Esophagus (tissue), 2 donors: ENCODE measurements at regions not wholly inside any gene's neighbourhood (a gene's known extent, or its start where the extent isn't known, plus 50 kb on each side); places are given as distances from the start of the nearest gene placed in this dataset.
"Not testable (repeated sequence)": the region's sequence is repeated elsewhere in the genome, so short reads cannot be mapped to it uniquely, and the experiment has no call there.

Experiments used
- H3K27ac ChIP-seq, 2 donors: one replicate each; pipeline ENCODE4 v1.5.1; 2013; ENCODE audit warnings: low read depth in 2 of 2, mild to moderate bottlenecking in 2 of 2, inconsistent platforms in 1 of 2, low read length in 1 of 2, moderate library complexity in 1 of 2
- H3K27me3 ChIP-seq, 2 donors: one replicate each; pipeline ENCODE4 v1.6.1; 2013; ENCODE audit warnings: low read length in 2 of 2, control low read depth in 1 of 2, mild to moderate bottlenecking in 1 of 2; ENCODE audit not compliant: insufficient read depth in 2 of 2, control insufficient read depth in 1 of 2
- H3K36me3 ChIP-seq, 2 donors: one replicate each; pipeline ENCODE4 v1.6.1; 2013; ENCODE audit warnings: low read length in 1 of 2; ENCODE audit not compliant: control insufficient read depth in 2 of 2, insufficient read depth in 2 of 2
- H3K4me1 ChIP-seq, 2 donors: one replicate each; pipeline ENCODE4 v1.6.1; 2013; ENCODE audit warnings: low read length in 1 of 2; ENCODE audit not compliant: control insufficient read depth in 2 of 2, insufficient read depth in 2 of 2
- H3K4me3 ChIP-seq, 2 donors: one replicate each; pipeline ENCODE4 v1.5.1; 2013; ENCODE audit warnings: low read length in 2 of 2, mild to moderate bottlenecking in 2 of 2, low read depth in 1 of 2, moderate library complexity in 1 of 2
- H3K9me3 ChIP-seq, 2 donors: one replicate each; pipeline ENCODE4 v1.6.1; 2013; ENCODE audit warnings: mild to moderate bottlenecking in 2 of 2, low read depth in 1 of 2, low read length in 1 of 2, moderate library complexity in 1 of 2; ENCODE audit not compliant: control insufficient read depth in 2 of 2, insufficient read depth in 1 of 2
- WGBS, 2 donors: extraction: QIAGEN DNeasy Blood & Tissue Kit; methylation state at CpG; one replicate each; pipeline ENCODE4 v1.1.7; 2013; 5-methylcytosine and 5-hydroxymethylcytosine counted together
- donor health status: healthy with polysubstance abuse.
- donor health status: Bipolar disorder and iron deficiency.

DNA sequence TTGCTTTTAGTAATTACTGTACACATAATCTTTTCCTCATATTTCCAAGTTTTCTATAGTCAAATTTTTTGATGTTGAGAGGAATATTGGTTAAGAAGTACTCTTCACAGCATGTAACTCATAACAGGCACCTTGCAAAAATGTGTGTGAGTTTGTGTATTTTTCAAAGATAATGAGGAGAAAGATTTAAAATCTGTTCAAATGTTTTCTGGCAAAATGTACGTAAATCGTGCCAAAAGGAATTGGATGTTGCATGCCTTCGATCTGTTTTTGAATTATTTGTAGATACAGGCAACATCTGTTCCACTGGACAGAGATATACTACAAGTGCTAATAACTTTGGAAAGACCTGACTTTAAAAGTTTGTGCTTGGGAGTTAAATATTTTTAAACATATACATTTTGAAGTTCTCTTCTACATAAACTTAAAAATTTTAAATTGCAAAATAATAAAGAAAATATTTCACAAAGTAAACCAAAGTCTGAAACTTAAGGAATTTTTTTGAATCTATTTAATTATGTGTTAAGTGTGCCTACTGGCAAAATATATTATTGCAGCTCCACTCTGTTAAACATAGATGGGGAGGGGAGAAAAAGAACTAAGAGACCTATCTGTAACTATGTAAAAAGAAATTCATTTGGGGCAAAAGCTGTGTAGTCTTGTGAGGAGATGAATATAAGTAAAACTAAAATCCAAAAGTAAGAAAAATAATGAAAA is 133.5 kb upstream of the UBE2E3 start:
- H3K4me3 ChIP-seq: no peak overlapping the region
- H3K9me3 ChIP-seq: no peaks in the 10 kb centered on the region
- 58 to 70% methylated on average over 3 of the region's 3 CpGs for WGBS, 2 donors
- H3K4me1 ChIP-seq: no peaks in the 10 kb centered on the region
- H3K27me3 ChIP-seq: no peaks in the 10 kb centered on the region
- no peak overlapping the region for H3K27ac ChIP-seq
- no peaks in the 10 kb centered on the region for H3K36me3 ChIP-seq

DNA sequence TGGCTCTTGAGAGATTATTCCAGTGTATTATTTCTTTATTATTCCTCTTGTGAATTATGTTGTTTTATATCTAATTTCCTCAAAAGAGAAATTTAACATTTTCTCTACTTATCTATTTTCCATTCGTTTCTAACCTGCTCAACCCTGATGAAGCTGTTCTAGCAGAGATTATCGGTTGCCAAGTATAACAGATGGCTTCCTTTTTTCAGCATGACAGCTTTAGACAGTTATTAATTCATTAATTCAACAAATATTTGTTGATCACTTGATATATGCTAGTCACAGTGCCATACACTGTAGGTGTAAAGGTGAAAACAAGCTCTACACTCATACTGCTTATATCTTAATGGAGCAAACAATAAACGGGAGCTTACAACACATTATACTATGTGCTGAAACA is 137.9 kb upstream of the UBE2E3 start:
- 56 to 71% methylated on average over 3 of the region's 3 CpGs for WGBS, 2 donors
- no peaks in the 10 kb centered on the region for H3K36me3 ChIP-seq
- H3K4me1 ChIP-seq: no peaks in the 10 kb centered on the region
- H3K27me3 ChIP-seq: no peaks in the 10 kb centered on the region
- H3K4me3 ChIP-seq: no peak overlapping the region
- H3K27ac ChIP-seq: no peak overlapping the region
- H3K9me3 ChIP-seq: no peaks in the 10 kb centered on the region

DNA sequence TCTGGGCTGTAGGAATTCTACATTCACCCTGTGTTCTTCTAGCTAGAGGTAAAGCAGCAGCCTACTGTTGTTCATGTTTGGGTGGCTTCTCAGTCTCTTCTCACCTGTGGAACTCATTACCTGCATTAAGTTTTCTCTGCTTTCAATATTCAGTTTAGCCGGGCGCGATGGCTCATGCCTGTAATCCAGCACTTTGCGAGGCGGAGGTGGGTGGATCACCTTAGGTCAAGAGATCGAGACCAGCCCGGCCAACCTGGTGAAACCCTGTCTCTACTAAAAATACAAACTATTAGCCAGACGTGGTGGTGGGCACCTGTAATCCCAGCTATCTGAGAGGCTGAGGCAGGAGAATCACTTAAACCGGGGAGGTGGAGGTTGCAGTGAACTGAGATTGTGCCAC is 139.8 kb upstream of the UBE2E3 start:
- 92 to 95% methylated on average over 9 of the region's 9 CpGs for WGBS, 2 donors
- no peak overlapping the region for H3K4me3 ChIP-seq
- no peak overlapping the region for H3K27ac ChIP-seq
- no peaks in the 10 kb centered on the region for H3K4me1 ChIP-seq
- no peaks in the 10 kb centered on the region for H3K36me3 ChIP-seq
- no peaks in the 10 kb centered on the region for H3K27me3 ChIP-seq
- no peaks in the 10 kb centered on the region for H3K9me3 ChIP-seq

DNA sequence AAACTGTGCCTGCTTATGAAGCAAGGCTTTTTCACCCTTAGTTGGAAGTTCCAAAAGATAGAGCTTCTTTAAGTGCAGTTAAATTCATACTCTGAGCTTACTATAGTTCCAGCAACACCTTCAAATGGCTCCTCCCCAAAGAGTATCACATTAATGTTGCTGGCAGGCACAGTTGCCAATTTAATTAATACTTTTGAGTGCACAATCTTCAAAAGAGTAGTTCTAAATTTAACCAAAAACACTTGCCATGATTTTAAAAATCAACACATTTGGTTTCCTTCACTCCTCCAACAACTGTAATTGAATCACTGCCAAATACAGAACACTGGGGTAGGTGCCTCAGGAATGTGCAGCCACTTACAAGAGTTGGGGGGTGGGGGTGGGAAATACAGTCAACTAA is 150.6 kb upstream of the UBE2E3 start:
- Histone ChIP-seq H3K9me3 (no peaks in the 10 kb centered on the region), H3K27me3 (no peaks in the 10 kb centered on the region), H3K36me3 (no peaks in the 10 kb centered on the region), H3K27ac (no peak overlapping the region), H3K4me3 (no peak overlapping the region), H3K4me1 (no peaks in the 10 kb centered on the region)

DNA sequence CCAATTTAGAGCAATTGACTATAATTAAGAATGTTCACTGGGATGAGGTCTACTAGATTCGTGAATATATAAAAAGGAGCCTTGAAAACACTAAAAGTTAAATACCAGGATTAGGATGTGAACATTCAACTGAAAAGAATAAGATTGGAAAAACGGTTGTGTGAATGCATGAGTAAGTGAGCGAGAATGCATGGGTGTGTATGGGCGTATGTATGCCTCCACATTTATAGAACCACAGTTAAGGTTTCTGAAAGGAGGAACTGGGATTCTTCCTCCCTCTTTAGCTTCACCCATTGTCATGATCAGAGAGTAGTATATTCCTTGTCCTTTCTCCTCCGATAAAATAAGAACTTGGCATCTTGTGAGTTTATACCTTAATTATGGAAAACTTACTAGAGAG is 151.1 kb upstream of the UBE2E3 start:
- no peak overlapping the region for H3K4me3 ChIP-seq
- WGBS, 2 donors: 62 to 74% methylated on average over 5 of the region's 5 CpGs
- no peaks in the 10 kb centered on the region for H3K27me3 ChIP-seq
- H3K9me3 ChIP-seq: no peaks in the 10 kb centered on the region
- no peaks in the 10 kb centered on the region for H3K36me3 ChIP-seq
- no peak overlapping the region for H3K27ac ChIP-seq
- H3K4me1 ChIP-seq: no peaks in the 10 kb centered on the region

DNA sequence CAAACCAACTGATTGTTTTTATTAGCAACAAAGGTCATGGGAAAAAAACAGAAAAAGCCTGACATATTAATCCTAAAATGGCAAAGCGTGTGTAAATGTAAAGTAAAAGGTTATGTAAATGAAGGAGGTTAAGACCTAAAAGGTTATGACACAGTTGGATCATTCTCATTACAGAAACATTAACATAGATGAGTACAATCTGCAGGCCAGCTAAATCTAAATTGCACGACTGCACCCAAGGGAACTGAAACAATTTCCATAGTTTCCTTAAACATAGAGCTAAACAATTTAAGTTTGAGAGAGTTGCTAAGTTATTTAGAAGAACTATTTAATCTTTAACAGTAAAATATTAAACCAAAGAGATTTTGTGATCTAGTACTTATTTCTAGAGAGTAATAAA is 151.6 kb upstream of the UBE2E3 start:
- Histone ChIP-seq H3K27ac (no peak overlapping the region), H3K4me1 (no peaks in the 10 kb centered on the region), H3K4me3 (no peak overlapping the region), H3K9me3 (no peaks in the 10 kb centered on the region), H3K36me3 (no peaks in the 10 kb centered on the region), H3K27me3 (no peaks in the 10 kb centered on the region)
- 78 to 80% methylated on average over 2 of the region's 2 CpGs for WGBS, 2 donors

DNA sequence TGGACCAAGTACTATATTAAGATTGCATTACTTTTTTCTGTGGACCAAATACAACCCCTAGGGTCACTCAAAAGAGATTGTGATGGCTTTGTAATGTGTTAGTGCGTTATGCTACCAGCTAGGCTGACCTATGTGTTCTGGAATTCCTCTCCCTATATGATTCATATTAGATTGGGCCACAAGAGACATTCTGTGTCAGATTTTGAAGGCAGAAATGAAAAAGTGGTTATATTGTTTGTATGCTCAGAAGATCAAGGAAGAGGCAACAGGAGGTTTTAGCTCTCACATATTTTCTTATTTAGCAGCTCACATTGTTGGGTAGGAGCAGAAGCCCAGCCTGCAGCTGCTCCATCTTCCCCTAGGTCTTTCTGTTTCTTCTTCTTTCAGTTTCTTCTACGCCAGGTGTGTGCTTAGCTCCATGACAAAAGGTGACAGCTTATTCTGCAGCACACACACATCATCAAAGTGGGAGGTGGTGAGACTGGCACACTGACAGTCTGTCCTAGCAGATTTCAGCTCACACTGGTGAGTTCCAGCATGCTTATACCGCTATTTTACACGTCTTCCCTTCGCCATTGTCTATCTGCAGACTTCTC is 156.8 kb upstream of the UBE2E3 start:
- WGBS, 2 donors: 84 to 88% methylated on average over 5 of the region's 5 CpGs

DNA sequence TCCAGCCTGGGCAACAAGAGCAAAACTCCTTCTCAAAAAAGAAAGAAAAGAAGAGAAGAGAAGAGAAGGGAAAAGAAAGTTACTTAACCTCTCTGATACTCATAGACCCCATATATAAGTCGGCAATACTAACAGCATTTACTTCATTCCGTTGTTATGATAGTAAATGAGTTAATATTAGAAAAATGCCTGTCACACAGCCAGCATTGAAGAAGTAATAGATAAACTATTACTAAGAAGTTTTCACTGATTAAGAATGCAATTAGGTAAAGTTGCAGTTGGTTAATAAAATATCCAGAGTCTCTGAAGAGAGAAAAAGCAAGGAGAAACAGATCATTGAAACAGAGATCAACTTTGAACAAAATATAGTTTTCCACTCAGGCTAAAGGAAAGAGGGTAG is 161.3 kb upstream of the UBE2E3 start:
- WGBS, 2 donors: 72 to 86% methylated on average over 2 of the region's 2 CpGs
- H3K9me3 ChIP-seq: no peaks in the 10 kb centered on the region
- no peak overlapping the region for H3K4me3 ChIP-seq
- H3K27me3 ChIP-seq: no peaks in the 10 kb centered on the region
- no peaks in the 10 kb centered on the region for H3K4me1 ChIP-seq
- no peak overlapping the region for H3K27ac ChIP-seq
- H3K36me3 ChIP-seq: no peaks in the 10 kb centered on the region

More for the DNA sequence above, 156.8 kb upstream of the UBE2E3 start:
- Histone ChIP-seq H3K36me3 (no peaks in the 10 kb centered on the region), H3K4me1 (no peaks in the 10 kb centered on the region), H3K27me3 (no peaks in the 10 kb centered on the region), H3K9me3 (no peaks in the 10 kb centered on the region), H3K4me3 (no peak overlapping the region), H3K27ac (no peak overlapping the region)

DNA sequence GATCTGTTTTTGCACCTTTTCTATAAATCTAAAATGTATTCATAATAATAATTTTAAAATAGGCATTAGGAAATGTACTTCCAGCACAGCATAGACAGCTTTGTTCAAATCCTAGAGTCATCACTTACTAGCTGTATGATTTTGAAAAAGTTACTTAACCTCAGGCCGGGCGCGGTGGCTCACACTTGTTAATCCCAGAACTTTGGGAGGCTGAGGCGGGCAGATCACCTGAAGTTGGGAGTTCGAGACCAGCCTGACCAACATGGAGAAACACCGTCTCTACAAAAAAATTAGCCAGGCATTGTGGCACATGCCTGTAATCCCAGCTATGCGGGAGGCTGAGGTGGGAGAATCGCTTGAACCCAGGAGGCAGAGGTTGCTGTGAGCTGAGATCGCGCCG is 161.7 kb upstream of the UBE2E3 start:
- not testable (repeated sequence) for H3K36me3 ChIP-seq, H3K9me3 ChIP-seq, H3K4me3 ChIP-seq, H3K4me1 ChIP-seq, H3K27me3 ChIP-seq, H3K27ac ChIP-seq
- WGBS, 2 donors: 97% methylated on average over 11 of the region's 11 CpGs

DNA sequence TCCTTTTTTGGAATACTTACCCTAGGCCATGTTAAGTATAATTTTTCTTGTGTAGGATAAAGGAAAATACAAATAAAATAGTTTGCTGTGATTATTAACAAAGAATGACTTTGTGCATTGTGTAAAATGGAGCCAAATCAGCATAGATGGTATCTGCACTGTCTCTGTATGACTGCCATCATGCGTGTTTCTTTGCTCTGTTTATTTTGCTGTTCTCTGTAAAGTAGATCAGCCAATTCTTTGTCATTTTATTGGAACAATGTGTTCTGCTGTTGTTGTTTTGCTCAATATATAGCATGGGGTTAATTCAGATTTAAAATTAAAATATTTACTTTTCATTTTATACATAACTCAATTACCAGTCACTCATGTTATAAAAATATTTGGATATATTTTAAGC is 181.3 kb upstream of the UBE2E3 start:
- Histone ChIP-seq H3K9me3 (no peaks in the 10 kb centered on the region), H3K27me3 (no peaks in the 10 kb centered on the region), H3K4me1 (no peaks in the 10 kb centered on the region), H3K4me3 (no peak overlapping the region), H3K27ac (no peak overlapping the region), H3K36me3 (no peaks in the 10 kb centered on the region)
- WGBS, 2 donors: 72 to 73% methylated on average over 1 of the region's 1 CpG
